Epithelial cell of esophagus (primary cell): ENCODE measurements at regions not wholly inside any gene's neighbourhood (a gene's known extent, or its start where the extent isn't known, plus 50 kb on each side); places are given as distances from the start of the nearest gene placed in this dataset.
A peak's percentile ranks its signal among the peaks of the same experiment; 100 is the strongest.

Experiments
- DNase-seq: peaks from one replicate; pipeline ENCODE4 v3.0.0; 2010; ENCODE audit warnings: low read depth
- H3K4me3 ChIP-seq: 2 replicates; pipeline ENCODE4 v1.5.1; 2011; ENCODE audit warnings: mild to moderate bottlenecking, low read length, control low read depth
- TF ChIP-seq, protein P1 (sequence below): IDR thresholded peaks from 2 replicates; pipeline ENCODE4 v1.5.1; 2011; ENCODE audit warnings: low read depth, mild to moderate bottlenecking, low read length, control low read depth, inconsistent platforms; ENCODE audit not compliant: insufficient read depth; ENCODE audit errors: missing control alignments

DNA sequence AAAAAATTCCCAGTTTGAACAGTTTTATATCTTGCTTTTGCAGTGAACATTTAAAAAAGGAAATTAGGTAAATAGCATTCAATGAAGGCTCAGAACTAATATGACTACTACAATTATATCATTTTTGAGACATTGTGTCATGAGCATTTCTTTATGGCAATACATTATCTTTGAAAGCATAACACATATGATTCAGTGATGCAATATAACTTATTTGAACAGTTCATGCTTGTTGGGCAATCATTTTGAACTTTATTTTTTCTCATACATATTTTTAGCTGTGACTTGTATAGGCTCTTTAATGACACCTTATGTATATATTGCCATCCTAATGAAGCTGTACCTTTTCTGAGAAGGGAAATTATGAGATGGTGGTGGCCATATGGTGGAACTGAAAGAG, 828.6 kb upstream of the NR2F2 start:
- H3K4me3 ChIP-seq, result no peak overlapping the region
- TF ChIP-seq, protein P1, sequence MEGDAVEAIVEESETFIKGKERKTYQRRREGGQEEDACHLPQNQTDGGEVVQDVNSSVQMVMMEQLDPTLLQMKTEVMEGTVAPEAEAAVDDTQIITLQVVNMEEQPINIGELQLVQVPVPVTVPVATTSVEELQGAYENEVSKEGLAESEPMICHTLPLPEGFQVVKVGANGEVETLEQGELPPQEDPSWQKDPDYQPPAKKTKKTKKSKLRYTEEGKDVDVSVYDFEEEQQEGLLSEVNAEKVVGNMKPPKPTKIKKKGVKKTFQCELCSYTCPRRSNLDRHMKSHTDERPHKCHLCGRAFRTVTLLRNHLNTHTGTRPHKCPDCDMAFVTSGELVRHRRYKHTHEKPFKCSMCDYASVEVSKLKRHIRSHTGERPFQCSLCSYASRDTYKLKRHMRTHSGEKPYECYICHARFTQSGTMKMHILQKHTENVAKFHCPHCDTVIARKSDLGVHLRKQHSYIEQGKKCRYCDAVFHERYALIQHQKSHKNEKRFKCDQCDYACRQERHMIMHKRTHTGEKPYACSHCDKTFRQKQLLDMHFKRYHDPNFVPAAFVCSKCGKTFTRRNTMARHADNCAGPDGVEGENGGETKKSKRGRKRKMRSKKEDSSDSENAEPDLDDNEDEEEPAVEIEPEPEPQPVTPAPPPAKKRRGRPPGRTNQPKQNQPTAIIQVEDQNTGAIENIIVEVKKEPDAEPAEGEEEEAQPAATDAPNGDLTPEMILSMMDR, result no peak
- DNase-seq, result peak; percentile 52

DNA sequence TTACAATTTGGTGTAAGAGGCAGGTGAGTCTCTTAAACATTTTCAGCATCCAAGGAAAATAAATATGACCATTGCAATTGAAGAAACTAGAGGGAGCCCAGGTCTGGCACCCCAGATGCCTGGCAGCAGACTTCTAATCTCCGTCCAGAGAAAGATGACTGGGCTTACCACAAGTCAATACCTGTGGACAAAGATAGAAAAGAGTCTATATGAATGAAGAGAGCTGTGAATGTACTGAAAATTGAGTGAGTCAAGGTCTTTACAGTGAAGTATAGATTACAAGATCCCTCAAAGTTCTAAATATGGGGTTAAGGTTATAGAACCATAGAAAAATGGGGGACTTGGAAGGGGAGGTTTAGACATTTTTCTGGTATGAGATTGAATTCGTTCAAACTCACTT, 827.4 kb upstream of the NR2F2 start:
- no peak overlapping the region for H3K4me3 ChIP-seq
- no peak for DNase-seq
- TF ChIP-seq, protein P1, result no peak

GRCh38 chr15:95503640-95504225, 826.8 kb upstream of the NR2F2 start:
- TF ChIP-seq, protein P1, result no peak
- H3K4me3 ChIP-seq, result no peak overlapping the region
- no peak for DNase-seq

- TF ChIP-seq, protein P1, result no peak
- DNase-seq, result no peak
- no peak overlapping the region for H3K4me3 ChIP-seq
Observed at GRCh38 chr15:95511671-95512070, 818.8 kb upstream of the NR2F2 start.

DNA sequence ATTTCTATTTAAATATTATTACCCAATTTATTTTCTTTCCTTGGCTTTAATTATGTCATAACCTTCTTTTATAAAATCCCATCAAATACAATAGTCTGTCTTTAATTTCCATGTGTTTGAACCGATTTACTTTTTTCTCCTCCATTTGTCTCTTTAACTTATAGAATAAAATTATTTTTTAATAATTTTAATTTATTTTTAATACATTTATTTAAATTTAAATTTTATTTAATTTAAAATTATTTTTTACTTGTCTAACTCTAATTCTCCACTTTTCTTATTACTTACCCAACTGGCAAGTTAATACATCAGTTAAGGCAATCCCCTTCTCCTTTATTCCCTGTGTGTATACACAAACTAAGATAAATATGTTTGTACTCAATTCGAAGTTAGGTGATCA, 817.6 kb upstream of the NR2F2 start:
- TF ChIP-seq, protein P1, result no peak
- no peak for DNase-seq
- no peak overlapping the region for H3K4me3 ChIP-seq

GRCh38 chr15:95519887-95520286, 810.6 kb upstream of the NR2F2 start:
- DNase-seq, result no peak

GRCh38 chr15:95520511-95520910, 810.0 kb upstream of the NR2F2 start:
- DNase-seq, result peak; percentile 21
- no peak overlapping the region for H3K4me3 ChIP-seq
- TF ChIP-seq, protein P1, result no peak

More at GRCh38 chr15:95519887-95520286, 810.6 kb upstream of the NR2F2 start:
- no peak overlapping the region for H3K4me3 ChIP-seq
- TF ChIP-seq, protein P1, result no peak
